Cardiac fibroblast (primary cell): ENCODE measurements at regions not wholly inside any gene's neighbourhood (a gene's known extent, or its start where the extent isn't known, plus 50 kb on each side); places are given as distances from the start of the nearest gene placed in this dataset.

Experiments
- DNase-seq, 2 donors: peaks; one replicate each; pipeline versions ENCODE4 v3.0.0 to v3.0.0-alpha.2; 2010; ENCODE audit warnings: low read depth in 2 of 2
- H3K4me3 ChIP-seq, 2 donors: replicated peaks in 1 of 2; 1 replicate in 1 of 2; 2 replicates in 1 of 2; pipeline ENCODE4 v1.5.1; 2011; ENCODE audit warnings: low read depth in 2 of 2, low read length in 2 of 2, mild to moderate bottlenecking in 2 of 2, moderate library complexity in 1 of 2
- TF ChIP-seq, protein P1 (sequence below): IDR thresholded peaks from one replicate; pipeline ENCODE4 v1.5.1; 2011; ENCODE audit warnings: low read depth, mild to moderate bottlenecking, low read length, inconsistent platforms

GRCh38 chr6:168838037-168838399 lies 397.0 kb downstream of the SMOC2 start:
- H3K4me3 ChIP-seq = no peak overlapping the region
- TF ChIP-seq, protein P1, sequence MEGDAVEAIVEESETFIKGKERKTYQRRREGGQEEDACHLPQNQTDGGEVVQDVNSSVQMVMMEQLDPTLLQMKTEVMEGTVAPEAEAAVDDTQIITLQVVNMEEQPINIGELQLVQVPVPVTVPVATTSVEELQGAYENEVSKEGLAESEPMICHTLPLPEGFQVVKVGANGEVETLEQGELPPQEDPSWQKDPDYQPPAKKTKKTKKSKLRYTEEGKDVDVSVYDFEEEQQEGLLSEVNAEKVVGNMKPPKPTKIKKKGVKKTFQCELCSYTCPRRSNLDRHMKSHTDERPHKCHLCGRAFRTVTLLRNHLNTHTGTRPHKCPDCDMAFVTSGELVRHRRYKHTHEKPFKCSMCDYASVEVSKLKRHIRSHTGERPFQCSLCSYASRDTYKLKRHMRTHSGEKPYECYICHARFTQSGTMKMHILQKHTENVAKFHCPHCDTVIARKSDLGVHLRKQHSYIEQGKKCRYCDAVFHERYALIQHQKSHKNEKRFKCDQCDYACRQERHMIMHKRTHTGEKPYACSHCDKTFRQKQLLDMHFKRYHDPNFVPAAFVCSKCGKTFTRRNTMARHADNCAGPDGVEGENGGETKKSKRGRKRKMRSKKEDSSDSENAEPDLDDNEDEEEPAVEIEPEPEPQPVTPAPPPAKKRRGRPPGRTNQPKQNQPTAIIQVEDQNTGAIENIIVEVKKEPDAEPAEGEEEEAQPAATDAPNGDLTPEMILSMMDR = no peak
- no peak for DNase-seq

- TF ChIP-seq, protein P1 = no peak
- no peak for DNase-seq
- no peak overlapping the region for H3K4me3 ChIP-seq
Observed at GRCh38 chr6:168837254-168838036, 396.5 kb downstream of the SMOC2 start.

GRCh38 chr6:168835991-168836390 lies 395.0 kb downstream of the SMOC2 start:
- TF ChIP-seq, protein P1 = no peak
- H3K4me3 ChIP-seq = no peak overlapping the region
- no peak for DNase-seq

DNA sequence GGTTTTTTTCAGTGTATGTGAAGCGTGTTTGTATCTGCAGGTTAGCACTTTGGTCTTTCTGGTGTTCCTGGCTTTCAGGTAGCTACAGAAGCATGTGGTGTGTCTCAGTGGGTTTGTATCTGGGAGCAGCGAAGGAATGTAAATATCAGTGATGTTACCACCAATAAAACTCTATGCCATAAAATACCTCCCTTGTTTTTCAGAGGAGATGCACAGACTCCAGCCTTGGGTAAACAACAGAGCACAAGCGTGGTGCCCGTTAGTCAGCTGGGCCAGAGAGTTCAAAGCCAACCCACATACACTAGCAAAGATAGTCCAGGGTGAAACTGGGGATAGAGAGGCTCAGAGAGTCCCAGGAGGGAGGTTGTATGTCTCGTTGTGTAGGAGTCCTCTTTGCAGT lies 393.8 kb downstream of the SMOC2 start:
- H3K4me3 ChIP-seq = no peak overlapping the region
- no peak for DNase-seq
- TF ChIP-seq, protein P1 = no peak

- no peak overlapping the region for H3K4me3 ChIP-seq
- DNase-seq = no peak
- TF ChIP-seq, protein P1 = no peak
Observed at GRCh38 chr6:168834042-168834587, 393.1 kb downstream of the SMOC2 start.

GRCh38 chr6:168828800-168829199 lies 387.8 kb downstream of the SMOC2 start:
- TF ChIP-seq, protein P1 = no peak
- H3K4me3 ChIP-seq = no peak overlapping the region
- peak; percentile 54 to 76 for DNase-seq
